SK-N-SH (cell line): ENCODE measurements at regions not wholly inside any gene's neighbourhood (a gene's known extent, or its start where the extent isn't known, plus 50 kb on each side); places are given as distances from the start of the nearest gene placed in this dataset.

Experiments
- CTCF ChIP-seq: fragments of 200-600 bp; sonication (generic); IDR thresholded peaks from 2 replicates; pipeline ENCODE4 v1.6.1; 2017; ENCODE audit warnings: antibody characterized with exemption, mild to moderate bottlenecking, moderate library complexity
- EZH2phosphoT487 ChIP-seq: fragments of 200-600 bp; sonication (generic); IDR thresholded peaks from 2 replicates; pipeline ENCODE4 v1.6.1; 2017; ENCODE audit warnings: low read depth, mixed run types, mild to moderate bottlenecking, antibody characterized with exemption, moderate library complexity, borderline replicate concordance
- JUND ChIP-seq: IDR thresholded peaks from 2 replicates; pipeline ENCODE4 v1.4.0; 2012
- RAD21 ChIP-seq: IDR thresholded peaks from 2 replicates; pipeline ENCODE4 v1.6.1; 2012; ENCODE audit warnings: mild to moderate bottlenecking, low read length
- ZBTB33 ChIP-seq: IDR thresholded peaks from 2 replicates; pipeline ENCODE4 v1.4.0; 2012; ENCODE audit warnings: low read depth, borderline replicate concordance

GRCh38 chr6:71768356-71768755 is 118.0 kb upstream of the RIMS1 start:
- TF ChIP-seq ZBTB33 (no peak), RAD21 (no peak), CTCF (no peak), JUND (no peak), EZH2phosphoT487 (no peak)
